Endothelial cell of umbilical vein (primary cell): ENCODE measurements at regions not wholly inside any gene's neighbourhood (a gene's known extent, or its start where the extent isn't known, plus 50 kb on each side); places are given as distances from the start of the nearest gene placed in this dataset.

Source experiments
- CTCF ChIP-seq, 2 donors: IDR thresholded peaks; 1 replicate in 1 of 2; 2 replicates in 1 of 2; pipeline ENCODE4 v1.5.1; 2011; ENCODE audit warnings: low read length in 2 of 2, mild to moderate bottlenecking in 2 of 2, moderate library complexity in 2 of 2, control low read depth in 1 of 2, inconsistent platforms in 1 of 2, low read depth in 1 of 2; ENCODE audit not compliant: insufficient read depth in 1 of 2; ENCODE audit errors: extremely low read depth in 1 of 2
- EZH2 ChIP-seq: IDR thresholded peaks from 2 replicates; pipeline ENCODE4 v1.6.1; 2012; ENCODE audit warnings: borderline replicate concordance, low read depth, mild to moderate bottlenecking, moderate library complexity, low read length, inconsistent platforms; ENCODE audit not compliant: severe bottlenecking
- FOS ChIP-seq: IDR thresholded peaks from 2 replicates; pipeline ENCODE4 v1.6.1; 2011; ENCODE audit warnings: mild to moderate bottlenecking, low read length, moderate library complexity, borderline replicate concordance; ENCODE audit not compliant: insufficient read depth
- MYC ChIP-seq: IDR thresholded peaks from one replicate; pipeline ENCODE4 v1.6.1; 2011; ENCODE audit warnings: mild to moderate bottlenecking, low read depth, low read length
- POLR2A ChIP-seq: IDR thresholded peaks from 2 replicates; pipeline ENCODE4 v1.6.1; 2012; ENCODE audit warnings: low read depth, mild to moderate bottlenecking, control low read depth, low read length
- POLR2AphosphoS5 ChIP-seq: IDR thresholded peaks from 2 replicates; pipeline ENCODE4 v1.6.1; 2012; ENCODE audit warnings: low read depth, mild to moderate bottlenecking, control low read depth, low read length, moderate library complexity; ENCODE audit not compliant: insufficient read depth
- TF ChIP-seq, protein P1 (sequence below): IDR thresholded peaks from 2 replicates; pipeline ENCODE4 v1.6.1; 2011; ENCODE audit not compliant: insufficient read depth, insufficient read length

DNA sequence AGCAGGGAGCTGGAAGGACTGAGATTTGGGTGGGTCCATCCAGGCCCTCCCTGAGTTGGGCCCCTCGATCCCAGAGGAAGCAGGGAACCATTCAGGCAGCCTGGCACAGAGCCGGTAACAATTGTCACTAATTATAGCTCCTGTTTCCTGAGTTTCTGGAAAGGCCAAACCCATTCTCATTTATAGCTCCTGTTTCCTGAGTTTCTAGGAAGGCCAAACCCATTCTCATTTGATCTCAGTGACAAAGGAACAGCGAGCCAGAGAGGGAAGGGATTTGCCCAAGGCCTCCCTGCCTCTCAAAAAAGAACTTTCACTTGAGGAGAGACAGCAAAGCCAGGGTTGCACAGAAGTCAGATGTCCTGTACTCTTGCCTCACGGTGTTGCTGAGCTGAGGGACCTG lies 521.9 kb downstream of the TYW1 start:
- no peak for TF ChIP-seq POLR2AphosphoS5
- no peak for TF ChIP-seq CTCF (IDR thresholded peaks at IDR 0.05; ENCODE audit: extremely low read depth in 1 of 2, insufficient read depth in 1 of 2, low read depth in 1 of 2, low read length in 2 of 2)
- TF ChIP-seq POLR2A: no peak
- no peak for TF ChIP-seq MYC
- TF ChIP-seq, protein P1, sequence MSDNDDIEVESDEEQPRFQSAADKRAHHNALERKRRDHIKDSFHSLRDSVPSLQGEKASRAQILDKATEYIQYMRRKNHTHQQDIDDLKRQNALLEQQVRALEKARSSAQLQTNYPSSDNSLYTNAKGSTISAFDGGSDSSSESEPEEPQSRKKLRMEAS: no peak
- TF ChIP-seq FOS: no peak
- TF ChIP-seq EZH2: no peak
